NCI-H1048 (cell line): ENCODE measurements at regions not wholly inside any gene's neighbourhood (a gene's known extent, or its start where the extent isn't known, plus 50 kb on each side); places are given as distances from the start of the nearest gene placed in this dataset.

Experiments used
- DNase-seq: peaks from one replicate; lab custom pipeline; 2025; lab: John Stamatoyannopoulos, UW

- DNase-seq: no peak
Observed at GRCh38 chr5:61263561-61264272, 68.3 kb upstream of the ZSWIM6 start.

GRCh38 chr5:61264273-61264661, 67.8 kb upstream of the ZSWIM6 start:
- no peak for DNase-seq

GRCh38 chr5:61267116-61267515, 64.9 kb upstream of the ZSWIM6 start:
- DNase-seq: no peak

- no peak for DNase-seq
Observed at GRCh38 chr5:61268871-61269270, 63.2 kb upstream of the ZSWIM6 start.

- no peak for DNase-seq
Observed at GRCh38 chr5:61270510-61271165, 61.4 kb upstream of the ZSWIM6 start.

- DNase-seq: no peak
Observed at GRCh38 chr5:61272688-61273087, 59.4 kb upstream of the ZSWIM6 start.

- no peak for DNase-seq
Observed at GRCh38 chr5:61273279-61273975, 58.6 kb upstream of the ZSWIM6 start.

GRCh38 chr5:61274511-61274911, 57.5 kb upstream of the ZSWIM6 start:
- DNase-seq: no peak

- DNase-seq: no peak
Observed at GRCh38 chr5:61275841-61276240, 56.2 kb upstream of the ZSWIM6 start.

GRCh38 chr5:61277190-61277589, 54.9 kb upstream of the ZSWIM6 start:
- DNase-seq: no peak

- no peak for DNase-seq
Observed at GRCh38 chr5:61277781-61278180, 54.3 kb upstream of the ZSWIM6 start.

- no peak for DNase-seq
Observed at GRCh38 chr5:61279725-61280124, 52.3 kb upstream of the ZSWIM6 start.

- peak; percentile 67 for DNase-seq
Observed at GRCh38 chr5:61280205-61280604, 51.9 kb upstream of the ZSWIM6 start.

- DNase-seq: no peak
Observed at GRCh38 chr5:61280761-61281427, 51.2 kb upstream of the ZSWIM6 start.

GRCh38 chr5:61281686-61282085, 50.4 kb upstream of the ZSWIM6 start:
- no peak for DNase-seq
